ENCODE measurements at regions not wholly inside any gene's neighbourhood (a gene's known extent, or its start where the extent isn't known, plus 50 kb on each side); places are given as distances from the start of the nearest gene placed in this dataset.
"Not testable (repeated sequence)": the region's sequence is repeated elsewhere in the genome, so short reads cannot be mapped to it uniquely, and the experiment has no call there.

DNA sequence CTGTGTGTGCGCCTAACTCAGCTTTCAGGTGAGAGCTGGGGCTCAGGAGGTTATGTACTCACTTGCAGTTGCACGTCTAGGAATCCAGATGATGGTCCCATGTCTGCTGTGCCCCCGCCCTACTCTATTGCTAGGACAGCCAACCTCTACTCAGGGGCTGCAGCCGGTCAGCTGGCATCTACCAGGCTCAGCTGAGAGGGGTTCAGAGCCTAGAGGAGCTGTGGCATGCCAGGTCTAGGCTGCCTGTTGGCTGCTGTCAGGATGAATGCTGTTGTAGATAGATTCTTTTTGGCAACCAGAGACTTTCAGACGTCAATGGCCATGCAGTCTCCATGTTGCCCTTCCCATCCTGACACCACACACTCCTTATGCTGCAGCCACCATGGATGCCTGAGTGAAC lies 214.5 kb downstream of the RTP5 start:
- TF ChIP-seq CTCF, EP300 (IDR thresholded peaks at IDR 0.05): not testable (repeated sequence)

Measured in suprapubic skin (tissue), 3 donors.